ENCODE measurements at regions not wholly inside any gene's neighbourhood (a gene's known extent, or its start where the extent isn't known, plus 50 kb on each side); places are given as distances from the start of the nearest gene placed in this dataset.

GRCh38 chr4:127559981-127560380 lies 72.8 kb upstream of the INTU start:
- TF ChIP-seq EZH2 (IDR thresholded peaks at IDR 0.05; ENCODE audit: insufficient read depth, poor library complexity, severe bottlenecking) (no peak), EZH2phosphoT487 (IDR thresholded peaks at IDR 0.05; ENCODE audit: insufficient read depth, low read depth) (no peak)
- Histone ChIP-seq H3K9ac (no peak overlapping the region), H3K36me3 (ENCODE audit: low read depth) (no peaks in the 10 kb centered on the region), H3K27me3 (replicated peaks; ENCODE audit: insufficient read depth) (no peaks in the 10 kb centered on the region; the same call in 1 of the 2 replicates), H3F3A (ENCODE audit: insufficient read depth) (no peaks in the 10 kb centered on the region), H3K9me2 (ENCODE audit: insufficient read depth) (no peaks in the 10 kb centered on the region), H3K4me1 (ENCODE audit: insufficient read depth) (no peaks in the 10 kb centered on the region), H3K4me2 (ENCODE audit: unreplicated experiment) (no peak overlapping the region), H2AFZ (no peak overlapping the region), H4K20me1 (ENCODE audit: insufficient read depth) (no peaks in the 10 kb centered on the region), H3K79me2 (ENCODE audit: insufficient read depth) (no peaks in the 10 kb centered on the region), H3K9me3 (ENCODE audit: low read depth) (no peaks in the 10 kb centered on the region), H3K27ac (no peak overlapping the region), H3K4me3 (no peak overlapping the region)
- WGBS, 2 experiments (ENCODE audit: low coverage in 1 of 2, low lambda C conversion rate in 2 of 2, missing lambda C conversion rate in 2 of 2): 70 to 80% methylated on average over 7 of the region's 7 CpGs
- no peak for DNase-seq
- in situ Hi-C loops (cut with MboI): no loop called here

- TF ChIP-seq EZH2 (IDR thresholded peaks at IDR 0.05; ENCODE audit: insufficient read depth, poor library complexity, severe bottlenecking) (no peak), EZH2phosphoT487 (IDR thresholded peaks at IDR 0.05; ENCODE audit: insufficient read depth, low read depth) (no peak)
- H4K20me1 ChIP-seq (ENCODE audit: insufficient read depth): no peaks in the 10 kb centered on the region
- WGBS, 2 experiments (ENCODE audit: low coverage in 1 of 2, low lambda C conversion rate in 2 of 2, missing lambda C conversion rate in 2 of 2): 75 to 82% methylated on average over 3 of the region's 3 CpGs
- no peak overlapping the region for H3K4me2 ChIP-seq (ENCODE audit: unreplicated experiment)
- no peak for DNase-seq
- no peak overlapping the region for H3K9ac ChIP-seq
- no peaks in the 10 kb centered on the region for H3K9me3 ChIP-seq (ENCODE audit: low read depth)
- in situ Hi-C loops (cut with MboI): no loop called here
- H3K27ac ChIP-seq: no peak overlapping the region
- H3K79me2 ChIP-seq (ENCODE audit: insufficient read depth): no peaks in the 10 kb centered on the region
- no peak overlapping the region for H2AFZ ChIP-seq
- H3K36me3 ChIP-seq (ENCODE audit: low read depth): no peaks in the 10 kb centered on the region
- H3F3A ChIP-seq (ENCODE audit: insufficient read depth): no peaks in the 10 kb centered on the region
- no peaks in the 10 kb centered on the region for H3K9me2 ChIP-seq (ENCODE audit: insufficient read depth)
- no peak overlapping the region for H3K4me3 ChIP-seq
- no peaks in the 10 kb centered on the region; the same call in 1 of the 2 replicates for H3K27me3 ChIP-seq (replicated peaks; ENCODE audit: insufficient read depth)
- no peaks in the 10 kb centered on the region for H3K4me1 ChIP-seq (ENCODE audit: insufficient read depth)
These were observed 72.0 kb upstream of the INTU start for GRCh38 chr4:127560755-127561154.

GRCh38 chr4:127574643-127575042 lies 58.1 kb upstream of the INTU start:
- TF ChIP-seq EZH2phosphoT487 (IDR thresholded peaks at IDR 0.05; ENCODE audit: insufficient read depth, low read depth) (no peak), EZH2 (IDR thresholded peaks at IDR 0.05; ENCODE audit: insufficient read depth, poor library complexity, severe bottlenecking) (no peak)
- H3K27me3 ChIP-seq (replicated peaks; ENCODE audit: insufficient read depth): no peaks in the 10 kb centered on the region

GRCh38 chr4:127575888-127576287 lies 56.9 kb upstream of the INTU start:
- H2AFZ ChIP-seq: no peak overlapping the region
- no peak overlapping the region for H3K9ac ChIP-seq
- WGBS, 2 experiments (ENCODE audit: low coverage in 1 of 2, low lambda C conversion rate in 2 of 2, missing lambda C conversion rate in 2 of 2): 69 to 73% methylated on average over 2 of the region's 2 CpGs
- H4K20me1 ChIP-seq (ENCODE audit: insufficient read depth): no peaks in the 10 kb centered on the region
- no peak for DNase-seq
- no peak for TF ChIP-seq EZH2 (IDR thresholded peaks at IDR 0.05; ENCODE audit: insufficient read depth, poor library complexity, severe bottlenecking)
- no peak for TF ChIP-seq EZH2phosphoT487 (IDR thresholded peaks at IDR 0.05; ENCODE audit: insufficient read depth, low read depth)
- no peaks in the 10 kb centered on the region for H3K36me3 ChIP-seq (ENCODE audit: low read depth)
- no peaks in the 10 kb centered on the region for H3K9me3 ChIP-seq (ENCODE audit: low read depth)
- no peak overlapping the region for H3K27ac ChIP-seq
- in situ Hi-C loops (cut with MboI): no loop called here
- no peak overlapping the region for H3K4me2 ChIP-seq (ENCODE audit: unreplicated experiment)
- H3F3A ChIP-seq (ENCODE audit: insufficient read depth): no peaks in the 10 kb centered on the region
- no peaks in the 10 kb centered on the region for H3K79me2 ChIP-seq (ENCODE audit: insufficient read depth)
- H3K9me2 ChIP-seq (ENCODE audit: insufficient read depth): no peaks in the 10 kb centered on the region
- no peak overlapping the region for H3K4me3 ChIP-seq
- H3K4me1 ChIP-seq (ENCODE audit: insufficient read depth): no peaks in the 10 kb centered on the region
- no peaks in the 10 kb centered on the region for H3K27me3 ChIP-seq (replicated peaks; ENCODE audit: insufficient read depth)

More at GRCh38 chr4:127574643-127575042, 58.1 kb upstream of the INTU start:
- in situ Hi-C loops (cut with MboI): no loop called here
- no peak overlapping the region for H3K27ac ChIP-seq
- H4K20me1 ChIP-seq (ENCODE audit: insufficient read depth): no peaks in the 10 kb centered on the region
- 34 to 35% methylated on average over 2 of the region's 2 CpGs for WGBS, 2 experiments (ENCODE audit: low coverage in 1 of 2, low lambda C conversion rate in 2 of 2, missing lambda C conversion rate in 2 of 2)
- H3K9me3 ChIP-seq (ENCODE audit: low read depth): no peaks in the 10 kb centered on the region
- H3K4me2 ChIP-seq (ENCODE audit: unreplicated experiment): no peak overlapping the region
- H3K4me3 ChIP-seq: no peak overlapping the region
- DNase-seq: no peak
- no peaks in the 10 kb centered on the region for H3K9me2 ChIP-seq (ENCODE audit: insufficient read depth)
- H3K4me1 ChIP-seq (ENCODE audit: insufficient read depth): no peaks in the 10 kb centered on the region
- H3F3A ChIP-seq (ENCODE audit: insufficient read depth): no peaks in the 10 kb centered on the region
- H3K36me3 ChIP-seq (ENCODE audit: low read depth): no peaks in the 10 kb centered on the region
- H2AFZ ChIP-seq: no peak overlapping the region
- no peaks in the 10 kb centered on the region for H3K79me2 ChIP-seq (ENCODE audit: insufficient read depth)
- H3K9ac ChIP-seq: no peak overlapping the region

GRCh38 chr4:127578491-127578890 lies 54.3 kb upstream of the INTU start:
- Histone ChIP-seq H3K4me2 (ENCODE audit: unreplicated experiment) (no peak overlapping the region), H2AFZ (no peak overlapping the region), H3K79me2 (ENCODE audit: insufficient read depth) (no peaks in the 10 kb centered on the region), H3K27ac (no peak overlapping the region), H3K9ac (no peak overlapping the region), H4K20me1 (ENCODE audit: insufficient read depth) (no peaks in the 10 kb centered on the region), H3K9me3 (ENCODE audit: low read depth) (no peaks in the 10 kb centered on the region), H3F3A (ENCODE audit: insufficient read depth) (no peaks in the 10 kb centered on the region), H3K36me3 (ENCODE audit: low read depth) (no peaks in the 10 kb centered on the region), H3K9me2 (ENCODE audit: insufficient read depth) (no peaks in the 10 kb centered on the region), H3K4me1 (ENCODE audit: insufficient read depth) (no peaks in the 10 kb centered on the region), H3K27me3 (replicated peaks; ENCODE audit: insufficient read depth) (no peaks in the 10 kb centered on the region), H3K4me3 (no peak overlapping the region)
- WGBS, 2 experiments (ENCODE audit: low coverage in 1 of 2, low lambda C conversion rate in 2 of 2, missing lambda C conversion rate in 2 of 2): 7 to 19% methylated on average over 2 to 3 of the region's 3 CpGs
- no peak for DNase-seq
- in situ Hi-C loops (cut with MboI): no loop called here
- TF ChIP-seq EZH2phosphoT487 (IDR thresholded peaks at IDR 0.05; ENCODE audit: insufficient read depth, low read depth) (no peak), EZH2 (IDR thresholded peaks at IDR 0.05; ENCODE audit: insufficient read depth, poor library complexity, severe bottlenecking) (no peak)

All from GM23248 (cell line).